ENCODE measurements at regions not wholly inside any gene's neighbourhood (a gene's known extent, or its start where the extent isn't known, plus 50 kb on each side); places are given as distances from the start of the nearest gene placed in this dataset.
A peak's percentile ranks its signal among the peaks of the same experiment; 100 is the strongest.
"Not testable (repeated sequence)": the region's sequence is repeated elsewhere in the genome, so short reads cannot be mapped to it uniquely, and the experiment has no call there.

DNA sequence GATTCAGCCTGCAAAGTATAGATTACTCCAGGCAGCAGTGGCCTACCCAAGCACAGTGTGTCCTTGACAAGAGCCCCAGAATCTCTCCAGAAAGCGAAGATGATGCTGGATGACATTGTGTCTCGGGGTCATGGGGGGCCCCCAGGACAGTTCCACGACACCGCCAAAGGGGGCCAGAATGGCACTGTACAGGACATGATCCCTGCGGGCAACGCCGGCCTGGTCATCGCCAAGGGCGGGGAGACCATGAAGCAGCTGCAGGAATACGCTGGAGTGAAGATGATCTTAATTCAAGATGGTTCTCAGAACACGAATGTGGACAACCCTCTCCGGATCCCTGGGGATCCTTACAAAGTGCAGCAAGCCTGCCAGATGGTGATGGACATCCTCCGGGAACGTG lies 107.0 kb upstream of the MTAP start:
- DNase-seq: no peak

DNA sequence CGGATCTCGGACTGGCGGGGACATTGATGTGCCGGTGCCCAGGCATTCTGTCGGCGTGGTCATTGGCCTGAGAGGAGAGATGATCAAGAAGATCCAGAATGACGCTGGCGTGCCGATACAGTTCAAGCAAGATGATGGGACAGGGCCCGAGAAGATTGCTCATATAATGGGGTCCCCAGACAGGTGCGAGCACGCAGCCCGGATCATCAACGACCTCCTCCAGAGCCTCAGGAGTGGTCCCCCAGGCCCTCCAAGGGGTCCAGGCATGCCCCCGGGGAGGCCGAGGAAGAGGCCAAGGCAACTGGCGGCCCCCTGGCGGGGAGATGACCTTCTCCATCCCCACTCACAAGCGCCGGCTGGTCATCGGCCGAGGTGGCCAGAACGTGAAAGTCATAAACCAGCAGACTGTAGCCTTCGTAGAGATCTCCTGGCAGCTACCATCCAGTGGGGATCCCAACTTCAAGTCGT lies 106.5 kb upstream of the MTAP start:
- DNase-seq: no peak

DNA sequence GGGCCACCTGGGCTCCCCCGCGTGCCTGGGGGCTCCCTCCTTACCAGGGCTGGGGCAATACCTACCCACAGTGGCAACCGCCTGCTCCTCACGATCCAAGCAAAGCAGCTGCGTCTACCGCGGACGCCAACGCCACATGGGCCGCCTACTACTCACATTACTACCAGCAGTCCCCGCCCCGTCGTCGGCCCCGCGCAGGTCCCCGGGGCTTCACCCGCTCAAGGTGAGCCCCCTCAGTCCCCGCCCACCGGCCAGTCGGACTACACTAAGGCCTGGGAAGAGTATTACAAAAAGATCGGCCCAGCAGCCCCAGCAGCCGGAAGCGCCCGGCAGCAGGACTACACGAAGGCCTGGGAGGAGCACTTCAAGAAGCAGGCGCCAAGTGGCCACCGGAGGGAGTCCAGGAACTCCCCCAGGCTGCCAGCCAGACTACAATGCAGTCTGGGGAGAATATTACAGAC lies 106.0 kb upstream of the MTAP start:
- no peak for DNase-seq

DNA sequence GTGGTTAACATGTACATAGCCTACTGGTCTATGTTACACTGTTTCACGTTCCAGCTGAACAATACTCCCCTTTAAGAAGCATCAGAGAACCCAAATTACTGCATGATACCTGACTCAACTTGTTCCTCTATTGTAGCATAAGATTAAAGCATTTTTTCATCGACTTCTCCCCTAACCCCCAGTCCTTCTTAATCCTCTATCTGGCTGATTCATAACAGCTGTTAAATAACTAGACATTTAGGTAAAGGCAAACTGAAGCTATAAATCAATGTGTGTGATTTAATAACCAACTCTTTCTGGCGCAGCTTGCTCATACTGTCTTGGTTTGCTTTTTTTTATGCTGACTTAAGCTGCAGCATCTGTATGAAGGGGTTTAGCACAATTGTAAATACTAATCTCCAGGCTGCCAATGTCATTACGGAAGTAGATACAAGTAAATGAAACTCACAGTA lies 94.2 kb upstream of the MTAP start:
- no peak for DNase-seq

DNA sequence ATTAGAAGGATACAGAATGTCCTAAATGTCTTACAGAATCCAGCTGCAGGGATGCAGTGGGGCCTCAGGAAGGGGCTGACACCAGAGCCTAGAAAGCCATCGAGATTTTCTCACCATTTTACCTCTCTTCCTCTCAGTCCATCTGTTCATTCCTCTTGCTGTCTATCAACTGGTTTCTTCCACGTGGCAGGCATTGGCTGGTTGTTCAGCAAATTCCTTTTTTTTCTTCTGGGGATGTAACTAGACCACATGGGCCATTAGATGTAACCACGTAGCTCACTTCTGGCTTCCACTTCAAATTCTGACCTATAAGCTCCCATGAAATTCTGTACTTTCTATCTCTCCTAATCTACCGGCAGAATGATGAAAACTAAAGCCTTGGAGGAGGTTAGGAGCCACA lies 93.6 kb upstream of the MTAP start:
- no peak for DNase-seq

DNA sequence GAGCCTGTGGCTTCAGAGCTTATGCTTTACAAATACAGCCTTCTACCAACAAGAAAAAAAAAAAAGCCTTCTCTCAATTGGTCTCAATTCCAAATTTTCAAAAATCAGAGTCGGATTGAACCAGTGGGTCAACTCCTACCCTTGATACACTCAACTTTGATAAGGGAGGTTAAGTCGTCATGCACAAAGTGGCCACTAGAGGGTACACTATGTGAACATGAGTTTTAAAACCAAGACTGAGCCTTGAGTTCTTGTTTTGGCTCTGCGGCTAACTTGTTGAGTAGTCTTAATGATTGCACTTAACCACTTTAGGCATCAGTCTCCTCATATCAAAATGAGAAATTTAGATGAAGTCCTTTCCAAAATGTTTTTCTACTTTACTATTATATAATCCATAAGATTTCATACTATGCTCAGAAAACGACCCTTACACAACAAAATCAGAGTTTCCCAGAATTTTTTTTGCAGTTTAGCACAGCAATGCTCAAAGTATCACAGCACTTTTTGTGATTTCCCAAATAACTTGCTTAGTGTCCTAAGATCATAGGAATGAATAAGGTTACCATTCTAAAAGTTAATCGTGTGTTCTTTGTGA lies 92.9 kb upstream of the MTAP start:
- no peak for DNase-seq

DNA sequence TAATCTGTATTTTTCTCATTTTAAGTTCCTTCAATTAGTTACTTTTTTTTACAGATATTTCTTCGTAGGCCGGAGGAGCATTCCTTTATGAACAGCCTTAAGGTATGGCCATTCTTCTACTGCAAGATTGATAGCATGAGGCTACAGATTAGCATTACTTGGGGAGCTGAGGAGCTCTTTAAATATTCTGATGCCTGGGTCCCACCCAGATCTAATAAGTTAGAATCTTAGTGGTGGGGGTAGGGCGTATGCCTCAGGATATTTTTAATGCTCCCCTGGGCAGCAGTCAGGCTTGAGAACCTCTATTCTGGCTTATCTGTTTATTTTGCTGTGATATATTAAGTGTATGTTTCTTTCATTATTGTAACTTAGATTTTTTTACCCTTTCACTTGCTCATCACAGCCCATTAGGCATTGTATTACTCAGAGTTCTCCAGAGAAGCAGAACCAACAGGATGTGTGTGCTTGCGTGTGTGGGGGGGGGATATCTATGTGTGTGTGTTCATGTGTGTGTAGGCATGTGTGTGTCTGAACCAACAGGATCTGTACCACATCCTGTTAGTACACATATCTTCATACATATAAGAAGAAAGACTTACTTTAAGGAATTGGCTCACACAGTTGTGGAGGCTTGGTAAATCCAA lies 91.8 kb upstream of the MTAP start:
- no peak for DNase-seq

DNA sequence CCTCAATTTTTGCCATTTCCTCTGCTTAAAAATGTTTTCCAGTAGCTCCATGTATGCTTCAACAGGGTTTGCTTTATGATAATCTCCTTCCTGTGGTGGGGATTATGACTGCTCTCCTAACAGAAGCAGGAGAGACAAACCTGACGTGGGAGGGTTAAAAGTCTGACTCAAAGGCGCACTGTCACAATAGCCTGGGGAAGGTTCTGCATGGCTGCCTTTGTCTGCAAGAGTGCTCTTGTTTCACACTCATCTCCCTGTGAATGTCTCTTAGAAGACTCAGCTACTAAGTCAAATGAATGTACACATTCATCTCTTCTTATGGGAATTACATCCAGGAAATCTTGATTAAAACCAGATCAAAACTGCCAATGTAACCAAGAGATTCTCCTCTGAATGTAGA lies 90.9 kb upstream of the MTAP start:
- DNase-seq: no peak

DNA sequence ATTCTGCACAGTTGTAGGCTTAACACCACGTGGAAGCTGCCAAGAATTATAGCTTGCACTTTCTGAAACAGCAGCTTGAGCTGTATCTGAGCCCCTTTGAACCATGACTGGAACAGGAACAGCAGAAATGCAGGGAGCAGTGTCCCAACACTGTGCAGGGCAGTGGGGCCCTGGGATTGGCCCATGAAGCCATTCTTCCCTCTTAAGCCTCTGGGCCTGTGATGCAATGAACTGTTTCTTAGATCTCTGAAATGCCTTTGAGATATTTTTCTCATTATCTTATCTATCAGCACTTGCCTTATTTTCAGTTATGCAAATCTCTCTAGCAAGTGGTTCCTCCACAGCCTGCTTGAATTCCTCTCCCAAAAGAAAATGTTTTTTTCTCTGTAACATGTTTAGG lies 87.0 kb upstream of the MTAP start:
- DNase-seq: no peak

DNA sequence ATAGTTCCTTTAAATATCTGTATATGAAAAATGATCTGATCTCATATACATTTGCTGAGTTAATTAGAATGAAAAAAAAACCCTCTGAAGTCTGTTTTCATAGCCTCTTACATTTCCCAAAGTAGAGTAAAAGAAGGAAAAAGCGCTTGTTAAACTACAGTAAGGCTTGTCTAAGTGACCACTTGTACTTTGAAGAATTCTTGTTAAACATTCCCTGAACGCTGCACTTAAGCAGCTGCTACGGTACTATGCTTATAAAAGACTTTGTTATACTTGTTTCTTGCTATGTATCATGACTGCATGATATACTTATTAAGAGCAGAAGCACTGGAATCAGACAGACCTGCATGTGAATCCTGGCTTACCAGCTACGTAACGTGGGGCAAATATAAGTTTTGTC lies 81.7 kb upstream of the MTAP start:
- no peak for DNase-seq

DNA sequence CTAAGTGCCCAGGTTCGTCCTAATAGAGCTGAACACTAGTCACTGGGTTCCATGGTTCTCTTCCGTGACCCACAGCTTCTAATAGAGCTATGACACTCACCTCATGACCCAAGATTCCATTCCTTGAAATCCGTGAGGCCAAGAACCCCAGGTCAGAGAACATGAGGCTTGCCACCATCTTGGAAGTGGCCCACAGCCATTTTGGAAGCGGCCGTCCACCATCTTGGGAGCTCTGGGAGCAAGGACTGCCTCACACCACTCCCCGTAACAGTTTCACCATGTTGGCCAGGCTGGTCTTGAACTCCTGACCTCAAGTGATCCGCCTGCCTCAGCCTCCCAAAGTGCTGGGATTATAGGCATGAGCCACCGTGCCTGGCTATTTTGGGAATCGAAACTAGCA lies 75.0 kb upstream of the MTAP start:
- DNase-seq: not testable (repeated sequence)

DNA sequence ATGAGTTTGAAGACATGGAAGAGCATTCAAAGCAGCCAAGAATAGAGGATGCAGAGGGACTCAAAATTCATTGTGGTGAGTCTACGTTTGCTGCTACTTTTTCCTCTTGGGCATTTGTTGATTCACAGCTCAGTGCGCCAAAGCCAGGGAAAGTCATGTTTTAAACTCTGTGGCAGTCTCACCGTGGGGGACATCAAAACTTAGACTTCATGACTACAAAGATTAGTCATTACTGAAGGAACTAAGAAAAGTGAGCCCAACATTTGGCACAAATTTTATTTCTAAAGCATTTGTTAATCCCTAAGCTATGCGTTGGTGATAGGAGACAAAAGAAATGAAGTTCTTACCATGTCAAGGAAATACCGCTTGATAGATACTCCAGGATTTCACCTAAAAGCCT lies 73.7 kb upstream of the MTAP start:
- DNase-seq: no peak

DNA sequence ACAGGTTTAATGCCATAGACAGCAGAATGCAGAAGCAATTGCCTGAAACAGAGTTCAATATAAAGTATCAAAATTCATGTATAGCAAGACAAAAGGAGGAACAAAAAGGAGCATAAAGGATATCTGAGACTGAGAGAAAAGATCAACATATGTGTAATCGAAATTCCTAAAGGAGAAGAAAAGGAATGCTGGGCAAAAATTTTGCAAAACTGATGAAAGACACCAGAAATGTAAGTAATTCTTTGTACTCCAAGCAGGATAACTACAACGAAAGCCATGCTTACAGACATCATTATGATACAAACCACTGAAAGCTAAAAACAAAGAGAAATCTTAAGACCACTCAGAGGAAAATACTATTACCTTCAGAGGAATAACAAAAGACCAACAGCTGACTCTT lies 72.8 kb upstream of the MTAP start:
- DNase-seq: no peak

DNA sequence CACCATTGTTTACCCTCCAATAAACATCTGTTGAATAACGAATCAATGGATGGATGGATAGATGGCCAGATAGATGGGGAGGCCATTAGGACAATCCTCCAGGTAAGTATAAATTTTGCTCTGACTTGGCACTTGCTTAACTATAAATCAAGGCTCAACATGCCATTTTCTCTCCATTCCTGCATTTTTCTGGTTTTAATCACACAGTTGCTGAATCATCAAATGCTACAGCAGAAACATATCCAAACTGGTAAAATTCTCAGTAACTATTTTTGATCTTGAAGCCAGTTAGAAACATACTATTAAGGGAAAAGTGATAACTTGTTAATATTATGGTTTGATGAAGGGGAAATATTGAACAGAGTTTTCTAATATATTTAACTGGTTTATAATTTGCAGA lies 71.5 kb upstream of the MTAP start:
- DNase-seq: no peak

DNA sequence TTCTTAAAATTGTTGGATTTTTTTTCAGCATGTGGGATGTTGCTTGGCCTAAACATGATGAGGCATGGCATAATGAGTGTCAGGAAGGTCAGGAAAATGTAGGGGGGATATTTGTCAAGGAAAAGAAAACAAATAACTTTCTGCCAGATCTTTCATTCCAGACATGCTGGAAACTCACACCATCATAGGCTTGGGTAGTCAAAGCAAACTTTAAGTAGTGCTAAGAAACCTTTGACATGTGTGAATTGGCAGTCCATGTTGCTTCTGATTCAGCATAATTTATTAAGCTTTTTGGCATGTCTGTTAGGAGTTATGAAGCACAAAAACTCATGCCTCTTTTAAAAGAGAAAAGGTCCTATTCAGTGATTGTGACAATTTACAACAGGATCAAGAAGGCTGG lies 61.3 kb upstream of the MTAP start:
- no peak for DNase-seq

DNA sequence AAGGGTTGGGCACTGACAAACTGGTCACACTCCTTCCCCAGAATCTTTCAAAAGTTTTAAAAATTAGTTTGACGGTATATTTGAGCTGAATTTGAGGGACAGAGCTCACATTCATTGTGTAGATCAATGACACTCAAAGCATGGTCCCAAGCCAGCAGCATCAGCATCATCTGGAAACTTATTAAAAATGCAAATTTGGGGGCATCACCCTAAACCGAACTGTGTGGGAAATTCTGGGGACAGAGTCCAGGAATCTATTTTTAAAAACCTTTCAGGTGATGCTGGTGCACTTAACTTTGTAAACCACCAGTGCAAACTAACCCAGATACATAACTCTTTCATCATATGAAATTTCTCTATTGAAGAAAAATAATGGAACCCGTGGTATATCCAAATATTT lies 58.1 kb upstream of the MTAP start:
- DNase-seq: no peak

DNA sequence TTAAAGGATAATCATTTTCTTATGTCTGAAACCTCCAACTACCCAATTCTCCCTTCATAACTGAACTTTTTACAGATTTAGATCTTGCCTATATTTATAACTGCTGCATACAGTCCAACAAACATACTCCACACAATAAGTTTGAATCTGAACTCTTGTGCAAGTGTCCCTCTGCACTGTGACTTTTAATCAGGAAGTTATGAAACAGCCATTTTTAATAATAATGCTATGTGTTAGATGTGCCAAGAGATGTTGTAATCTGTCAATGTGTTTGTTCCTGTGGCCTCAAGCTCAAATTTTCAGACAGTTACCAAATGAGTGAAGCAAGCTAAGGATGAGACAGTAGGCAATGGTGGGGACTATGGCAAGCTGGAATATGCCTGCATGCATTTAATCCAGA lies 57.6 kb upstream of the MTAP start:
- peak; percentile 5 for DNase-seq

DNA sequence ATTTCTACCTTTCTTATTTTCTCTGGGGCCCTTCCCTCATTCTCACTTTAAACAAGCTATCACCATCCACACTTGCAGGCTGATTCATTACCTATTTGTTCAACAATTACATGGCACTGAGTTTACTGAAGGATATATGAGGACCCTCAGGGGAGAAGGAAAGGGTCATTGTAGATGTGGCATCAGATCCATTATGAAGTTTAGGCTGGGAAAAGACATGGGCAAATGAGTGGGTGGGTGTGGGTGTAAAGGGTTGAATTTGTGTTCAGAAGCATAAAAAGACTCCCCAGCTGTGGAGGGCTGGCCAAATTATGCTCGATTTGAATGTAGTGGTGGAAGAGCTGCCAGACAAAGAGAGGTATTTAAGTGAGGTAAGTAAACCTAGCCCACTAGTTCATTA lies 55.9 kb upstream of the MTAP start:
- no peak for DNase-seq

DNA sequence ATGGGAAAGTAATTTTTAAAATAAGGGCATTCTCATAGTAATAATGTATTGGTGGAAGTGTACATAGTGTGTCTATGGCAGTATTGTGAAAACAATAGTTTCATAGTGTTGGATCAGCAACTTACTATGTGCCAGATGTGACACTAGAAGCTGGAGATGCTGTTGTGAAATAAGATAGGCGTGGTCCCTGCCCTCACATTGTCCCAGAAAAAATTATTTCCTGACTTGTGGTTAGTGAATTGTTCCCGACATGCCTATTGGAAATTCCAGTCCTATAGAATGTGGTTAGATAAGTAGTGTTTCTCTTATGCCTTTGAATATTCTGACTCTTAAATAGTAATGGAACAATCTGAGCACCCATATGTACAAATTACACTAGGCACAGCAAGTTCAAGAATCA lies 55.3 kb upstream of the MTAP start:
- no peak for DNase-seq

DNA sequence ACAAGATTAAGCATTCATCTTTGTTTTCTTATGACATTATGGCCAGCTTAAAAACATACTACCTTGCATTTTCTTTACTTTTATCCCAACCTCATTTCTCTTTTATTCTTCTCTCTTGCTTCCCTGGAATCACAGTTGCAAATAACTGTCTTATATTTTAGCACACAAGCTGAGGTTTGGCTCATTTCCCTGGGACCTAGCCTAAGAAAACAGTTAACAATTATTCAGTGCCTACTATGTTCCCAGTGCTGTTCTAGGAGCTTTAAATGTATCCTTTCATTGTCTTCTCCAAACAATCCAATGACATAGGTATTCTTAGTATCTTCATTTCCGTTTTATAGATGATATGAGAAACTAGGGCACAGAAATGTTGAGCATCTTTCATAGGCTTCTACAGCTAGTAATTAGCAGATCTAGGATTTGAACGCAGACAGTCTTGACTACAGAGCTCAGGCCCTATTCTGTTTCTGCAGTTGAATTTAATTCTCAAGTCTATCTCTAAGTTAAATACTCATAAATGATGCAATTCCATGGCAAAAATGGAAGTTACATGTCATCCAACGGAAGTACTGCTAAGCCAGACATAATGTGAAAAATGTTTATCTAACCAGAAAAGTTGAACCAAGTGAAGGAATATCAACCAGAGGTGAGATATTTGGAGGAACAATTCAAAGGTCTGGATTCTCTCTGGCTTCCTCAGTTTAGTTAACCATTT lies 52.3 kb upstream of the MTAP start:
- DNase-seq: no peak

DNA sequence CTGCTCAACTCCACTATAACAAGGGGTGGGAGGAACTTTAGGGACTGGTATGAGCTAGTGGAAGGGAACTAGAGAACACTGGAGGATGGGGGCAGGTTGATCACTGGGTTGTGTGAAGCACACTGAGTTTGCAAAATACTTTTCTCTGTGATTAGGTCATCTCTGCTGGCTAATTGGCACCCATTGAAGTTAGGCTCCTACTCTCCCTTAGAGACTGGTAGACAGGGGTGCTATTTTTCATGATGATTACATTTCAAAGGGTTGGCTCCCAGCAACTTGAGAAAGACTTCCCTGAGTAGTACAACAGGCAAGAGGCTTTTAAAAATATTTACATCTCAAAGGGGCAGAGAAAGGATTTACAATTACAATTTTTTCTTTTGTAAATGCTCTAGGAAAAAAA lies 50.4 kb upstream of the MTAP start:
- no peak for DNase-seq
